ENCODE measurements at regions not wholly inside any gene's neighbourhood (a gene's known extent, or its start where the extent isn't known, plus 50 kb on each side); places are given as distances from the start of the nearest gene placed in this dataset.
A peak's percentile ranks its signal among the peaks of the same experiment; 100 is the strongest.
"Not testable (repeated sequence)": the region's sequence is repeated elsewhere in the genome, so short reads cannot be mapped to it uniquely, and the experiment has no call there.

DNA sequence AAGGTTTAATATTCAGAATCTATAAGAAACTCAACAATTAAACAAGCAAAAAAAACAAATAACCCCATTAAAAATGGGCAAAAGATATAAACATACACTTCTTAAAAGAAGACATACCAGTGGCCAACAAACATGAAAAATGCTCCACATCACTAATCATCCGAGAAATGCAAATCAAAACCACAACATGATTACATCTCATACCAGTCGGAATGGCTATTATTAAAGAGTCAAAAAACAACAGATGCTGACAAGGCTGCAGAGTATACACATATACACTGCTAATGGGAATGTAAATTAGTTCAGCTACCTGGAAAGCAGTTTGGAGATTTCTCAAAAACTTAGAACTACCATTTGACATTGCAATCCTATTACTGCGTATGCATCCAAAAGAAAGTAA is 81.4 kb upstream of the NEK3 start:
- H3K27ac ChIP-seq (replicated peaks in 1 of 4); intact Hi-C loops (cut with DNase I); H3K36me3 ChIP-seq; DNase-seq (ENCODE audit: extremely low spot score); H3K9me3 ChIP-seq; H3K4me3 ChIP-seq; H3K4me1 ChIP-seq; H3K27me3 ChIP-seq: not testable (repeated sequence)
- 88% methylated on average over 3 of the region's 3 CpGs for WGBS

DNA sequence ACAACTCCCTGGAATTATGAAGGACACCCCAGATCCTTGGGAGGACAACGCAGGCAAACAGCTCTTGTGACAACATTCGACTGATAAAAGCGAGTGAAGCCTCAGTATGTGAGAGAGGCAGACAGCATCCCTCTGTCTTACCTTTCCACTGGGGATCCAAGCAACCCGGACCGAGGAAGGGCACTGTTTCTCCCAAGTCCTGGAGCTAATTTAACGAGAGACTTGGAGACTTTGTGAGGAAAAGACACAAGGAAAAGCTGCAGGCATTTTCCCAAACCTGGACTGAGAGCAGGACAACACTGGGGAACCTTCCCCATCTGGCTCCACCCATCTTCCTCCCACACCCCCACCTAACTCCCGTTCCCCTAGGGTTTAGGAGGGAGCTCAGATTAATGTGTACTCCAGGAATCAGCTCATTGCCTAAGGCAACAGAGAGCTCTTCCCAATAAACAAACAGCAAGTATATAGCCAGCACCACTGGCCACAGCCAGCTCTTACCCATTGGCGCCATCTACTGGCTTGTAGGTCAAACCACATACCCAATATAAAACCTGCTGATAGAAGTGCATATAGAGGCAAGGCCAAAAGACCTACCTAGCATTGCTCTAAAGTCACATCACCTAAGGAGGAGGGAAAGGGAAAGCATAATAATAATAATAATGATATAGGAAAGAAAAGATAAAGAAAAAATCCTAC is 76.7 kb upstream of the NEK3 start:
- TF ChIP-seq, protein P1, sequence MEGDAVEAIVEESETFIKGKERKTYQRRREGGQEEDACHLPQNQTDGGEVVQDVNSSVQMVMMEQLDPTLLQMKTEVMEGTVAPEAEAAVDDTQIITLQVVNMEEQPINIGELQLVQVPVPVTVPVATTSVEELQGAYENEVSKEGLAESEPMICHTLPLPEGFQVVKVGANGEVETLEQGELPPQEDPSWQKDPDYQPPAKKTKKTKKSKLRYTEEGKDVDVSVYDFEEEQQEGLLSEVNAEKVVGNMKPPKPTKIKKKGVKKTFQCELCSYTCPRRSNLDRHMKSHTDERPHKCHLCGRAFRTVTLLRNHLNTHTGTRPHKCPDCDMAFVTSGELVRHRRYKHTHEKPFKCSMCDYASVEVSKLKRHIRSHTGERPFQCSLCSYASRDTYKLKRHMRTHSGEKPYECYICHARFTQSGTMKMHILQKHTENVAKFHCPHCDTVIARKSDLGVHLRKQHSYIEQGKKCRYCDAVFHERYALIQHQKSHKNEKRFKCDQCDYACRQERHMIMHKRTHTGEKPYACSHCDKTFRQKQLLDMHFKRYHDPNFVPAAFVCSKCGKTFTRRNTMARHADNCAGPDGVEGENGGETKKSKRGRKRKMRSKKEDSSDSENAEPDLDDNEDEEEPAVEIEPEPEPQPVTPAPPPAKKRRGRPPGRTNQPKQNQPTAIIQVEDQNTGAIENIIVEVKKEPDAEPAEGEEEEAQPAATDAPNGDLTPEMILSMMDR (IDR thresholded peaks at IDR 0.05), result peak; percentile 49 to 67 (median 52)
- intact Hi-C loops (cut with DNase I); H3K27me3 ChIP-seq; H3K36me3 ChIP-seq; DNase-seq (ENCODE audit: extremely low spot score); H3K4me1 ChIP-seq; H3K27ac ChIP-seq (replicated peaks in 1 of 4); H3K9me3 ChIP-seq: not testable (repeated sequence)
- WGBS, result 0% methylated on average over 1 of the region's 8 CpGs
- peak overlapping the region in 2 of 4 donors; percentile 7 to 29 for H3K4me3 ChIP-seq

DNA sequence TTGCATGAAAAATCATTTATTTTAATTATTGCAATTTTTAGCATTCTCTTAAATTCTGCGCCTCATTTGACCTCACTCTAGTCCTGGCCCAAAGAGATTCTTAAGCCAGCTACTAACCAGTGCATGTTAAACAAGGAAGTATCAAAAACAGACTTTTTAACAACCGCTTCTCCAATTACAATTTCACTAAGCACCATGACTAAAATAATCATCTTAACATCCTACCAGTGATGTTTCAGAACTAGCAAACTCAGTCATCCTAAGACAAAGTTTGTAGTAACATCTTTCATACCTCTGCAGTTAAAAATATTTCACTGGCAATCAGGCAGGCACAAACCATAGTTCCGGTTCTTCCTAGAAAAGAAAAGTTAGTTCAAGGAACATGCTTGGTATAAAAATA is 75.5 kb upstream of the NEK3 start:
- H3K27ac ChIP-seq (replicated peaks in 1 of 4); H3K36me3 ChIP-seq; DNase-seq (ENCODE audit: extremely low spot score); H3K4me1 ChIP-seq; intact Hi-C loops (cut with DNase I); H3K4me3 ChIP-seq; H3K27me3 ChIP-seq; H3K9me3 ChIP-seq: not testable (repeated sequence)
- 78% methylated on average over 3 of the region's 3 CpGs for WGBS

DNA sequence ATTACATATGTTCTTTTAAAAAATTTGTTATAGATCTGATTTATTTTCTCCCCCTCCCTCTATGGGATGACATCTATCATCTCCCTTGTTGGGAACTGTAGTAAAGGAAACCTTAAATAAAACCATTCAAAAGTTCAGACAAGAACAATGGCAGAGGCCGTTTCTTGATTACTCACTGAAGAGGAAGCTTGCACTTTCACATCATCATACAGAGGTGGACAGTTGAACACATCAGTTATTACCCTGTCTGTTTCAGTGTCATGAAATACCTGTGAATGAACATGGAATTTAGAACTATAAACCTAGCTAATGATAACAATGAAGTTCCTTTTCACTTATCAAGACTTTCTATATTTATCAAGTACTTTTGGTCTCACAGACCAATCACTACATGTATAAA is 63.7 kb upstream of the NEK3 start:
- H3K4me3 ChIP-seq; H3K4me1 ChIP-seq; H3K27me3 ChIP-seq; H3K9me3 ChIP-seq; DNase-seq (ENCODE audit: extremely low spot score); intact Hi-C loops (cut with DNase I); H3K27ac ChIP-seq (replicated peaks in 1 of 4); H3K36me3 ChIP-seq: not testable (repeated sequence)
- WGBS, result 48% methylated on average over 1 of the region's 1 CpG

DNA sequence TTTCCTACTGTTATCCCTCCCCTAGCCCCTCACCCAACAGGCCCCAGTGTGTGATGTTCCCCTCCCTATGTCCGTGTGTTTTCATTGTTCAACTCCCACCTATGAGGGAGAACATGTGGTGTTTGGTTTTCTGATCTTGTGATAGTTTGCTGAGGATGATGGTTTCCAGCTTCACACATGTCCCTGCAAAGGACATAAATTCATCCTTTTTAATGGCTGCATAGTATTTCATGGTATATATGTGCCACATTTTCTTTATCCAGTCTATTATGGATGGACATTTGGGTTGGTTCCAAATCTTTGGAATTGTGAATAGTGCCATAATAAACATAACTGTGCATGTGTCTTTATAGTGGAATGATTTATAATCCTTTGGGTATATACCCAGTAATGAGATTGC is 54.5 kb upstream of the NEK3 start:
- H3K36me3 ChIP-seq; H3K27ac ChIP-seq (replicated peaks in 1 of 4); intact Hi-C loops (cut with DNase I); H3K4me3 ChIP-seq; H3K4me1 ChIP-seq; H3K9me3 ChIP-seq; H3K27me3 ChIP-seq; DNase-seq (ENCODE audit: extremely low spot score): not testable (repeated sequence)
- 76% methylated on average over 1 of the region's 1 CpG for WGBS

DNA sequence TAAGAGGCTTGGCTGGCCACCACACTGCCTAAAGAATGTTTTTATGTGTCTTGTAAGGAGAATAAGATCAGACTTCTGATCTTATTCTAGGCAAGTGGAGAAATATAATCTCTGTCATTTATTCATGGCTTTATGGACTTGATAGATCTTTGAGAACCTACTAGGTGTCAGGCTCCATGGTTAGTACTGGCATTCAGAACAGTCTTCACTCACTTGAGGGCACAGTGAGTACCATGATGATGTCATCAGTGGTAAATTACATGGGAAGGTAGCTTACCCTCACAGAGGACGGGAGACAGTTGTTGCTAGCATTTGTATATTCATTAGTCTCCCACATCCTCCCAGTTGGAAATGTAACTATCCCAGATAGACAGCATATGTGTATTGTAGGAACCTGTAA is 53.5 kb upstream of the NEK3 start:
- H3K9me3 ChIP-seq; DNase-seq (ENCODE audit: extremely low spot score); H3K27me3 ChIP-seq; H3K27ac ChIP-seq (replicated peaks in 1 of 4); H3K36me3 ChIP-seq; H3K4me1 ChIP-seq; H3K4me3 ChIP-seq; intact Hi-C loops (cut with DNase I): not testable (repeated sequence)
- WGBS, result 86% methylated on average over 1 of the region's 1 CpG

DNA sequence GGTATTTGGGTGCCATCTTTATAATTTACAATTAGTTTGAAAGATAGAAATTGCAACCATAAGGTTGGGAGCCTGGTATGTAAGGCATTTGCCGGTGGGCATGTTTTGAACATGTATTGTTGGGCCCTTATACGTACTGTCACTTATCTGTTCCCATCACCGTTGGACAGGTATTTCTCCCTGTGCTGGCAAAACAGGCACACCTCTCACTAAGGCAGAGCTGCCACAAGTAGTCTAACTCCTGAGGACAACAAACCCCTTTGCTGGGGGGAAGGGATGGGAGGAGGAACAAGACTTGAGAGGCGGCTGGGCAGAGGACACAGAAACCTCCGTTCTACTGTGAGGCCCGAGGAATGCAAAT is 52.0 kb upstream of the NEK3 start:
- intact Hi-C loops (cut with DNase I); H3K36me3 ChIP-seq; H3K4me1 ChIP-seq; H3K27ac ChIP-seq (replicated peaks in 1 of 4); H3K27me3 ChIP-seq; H3K4me3 ChIP-seq; DNase-seq (ENCODE audit: extremely low spot score); H3K9me3 ChIP-seq: not testable (repeated sequence)
- 71% methylated on average over 6 of the region's 6 CpGs for WGBS

DNA sequence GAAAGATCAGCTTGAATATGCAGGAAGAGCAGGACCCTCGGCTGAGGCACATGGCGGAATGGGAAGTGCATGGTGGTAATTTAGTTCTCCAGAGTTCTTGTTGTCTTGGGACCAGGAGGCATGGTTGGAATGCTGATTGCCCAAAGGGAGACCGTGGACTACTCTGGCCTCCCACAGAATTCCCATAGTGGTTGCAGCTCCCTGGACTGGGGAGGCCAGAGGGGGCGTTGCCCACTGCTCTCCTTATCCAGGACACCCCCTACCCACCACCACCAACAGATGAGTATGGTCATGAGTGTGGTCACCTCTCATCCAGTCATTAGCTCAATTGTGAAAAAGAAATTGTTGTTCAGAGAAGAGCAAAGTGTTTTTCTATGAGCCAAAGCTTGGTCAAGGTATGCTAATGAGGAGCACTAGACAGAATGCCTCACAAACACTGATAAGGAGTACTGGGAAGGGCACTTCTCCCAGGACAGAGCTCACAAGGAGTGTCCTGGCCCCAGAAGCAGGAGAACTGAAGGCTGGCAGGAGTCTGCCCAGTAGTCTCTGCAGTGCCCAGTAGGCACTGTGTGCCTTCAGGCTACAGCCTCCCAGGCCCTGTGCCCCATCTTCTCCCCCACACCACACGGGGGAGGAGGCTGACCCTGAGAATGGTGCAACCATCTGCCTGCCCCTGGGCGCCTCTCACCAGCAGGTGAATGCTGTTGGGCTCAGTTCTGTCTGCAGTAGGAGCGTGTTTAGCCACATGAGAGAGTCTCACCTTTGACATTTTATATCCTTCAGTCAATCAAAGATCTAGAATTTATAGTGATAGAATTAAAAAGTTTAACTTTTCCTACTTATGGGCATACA is 51.4 kb upstream of the NEK3 start:
- intact Hi-C loops (cut with DNase I); H3K9me3 ChIP-seq; H3K27me3 ChIP-seq; H3K4me1 ChIP-seq; H3K36me3 ChIP-seq; H3K27ac ChIP-seq (replicated peaks in 1 of 4); H3K4me3 ChIP-seq; DNase-seq (ENCODE audit: extremely low spot score): not testable (repeated sequence)
- 90% methylated on average over 3 of the region's 7 CpGs for WGBS
